H1 (cell line): ENCODE measurements at regions not wholly inside any gene's neighbourhood (a gene's known extent, or its start where the extent isn't known, plus 50 kb on each side); places are given as distances from the start of the nearest gene placed in this dataset.

ENCODE experiments used
- POLR2AphosphoS5 ChIP-seq: IDR thresholded peaks from 2 replicates; pipeline ENCODE4 v1.6.1; 2011; ENCODE audit warnings: low read depth, low read length
- TF ChIP-seq, protein P1 (sequence below): IDR thresholded peaks from 2 replicates; pipeline ENCODE4 v1.6.1; 2012; ENCODE audit warnings: inconsistent platforms
- TF ChIP-seq, protein P2 (sequence below), 3 experiments: IDR thresholded peaks; 1 replicate in 2 of 3; 2 replicates in 1 of 3; pipeline versions ENCODE4 v1.5.1 to v1.6.1; 2011; ENCODE audit warnings: low read length in 3 of 3, mild to moderate bottlenecking in 3 of 3, inconsistent platforms in 2 of 3, low read depth in 1 of 3, moderate library complexity in 1 of 3; ENCODE audit not compliant: insufficient read depth in 1 of 3; ENCODE audit errors: control extremely low read depth in 1 of 3

DNA sequence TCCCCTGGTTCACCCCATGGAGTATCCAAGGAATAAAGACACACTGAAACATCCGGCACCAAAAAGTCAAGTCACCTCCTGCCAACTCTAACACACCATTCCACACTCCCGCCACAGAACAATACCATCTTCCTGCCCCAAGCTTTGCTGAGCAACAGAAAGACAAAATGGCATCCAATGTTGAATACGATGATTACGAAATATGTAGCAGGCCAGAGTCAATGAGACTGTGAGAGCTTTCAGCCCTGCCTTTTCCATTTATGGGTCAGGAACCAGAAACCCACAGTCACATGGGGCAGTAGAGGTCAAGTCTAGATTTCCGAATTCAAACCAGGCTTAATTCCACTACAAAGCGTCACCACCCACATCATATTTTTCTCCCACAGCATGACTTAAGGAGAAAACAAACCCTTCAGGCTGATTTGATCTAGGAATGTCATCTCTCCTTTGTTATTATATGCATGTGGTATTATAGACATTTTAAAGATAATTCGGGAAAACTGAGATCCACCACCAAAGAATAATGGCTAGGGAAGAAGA lies 249.8 kb downstream of the SETD4 start:
- TF ChIP-seq, protein P1, sequence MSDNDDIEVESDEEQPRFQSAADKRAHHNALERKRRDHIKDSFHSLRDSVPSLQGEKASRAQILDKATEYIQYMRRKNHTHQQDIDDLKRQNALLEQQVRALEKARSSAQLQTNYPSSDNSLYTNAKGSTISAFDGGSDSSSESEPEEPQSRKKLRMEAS, result no peak
- TF ChIP-seq, protein P2, sequence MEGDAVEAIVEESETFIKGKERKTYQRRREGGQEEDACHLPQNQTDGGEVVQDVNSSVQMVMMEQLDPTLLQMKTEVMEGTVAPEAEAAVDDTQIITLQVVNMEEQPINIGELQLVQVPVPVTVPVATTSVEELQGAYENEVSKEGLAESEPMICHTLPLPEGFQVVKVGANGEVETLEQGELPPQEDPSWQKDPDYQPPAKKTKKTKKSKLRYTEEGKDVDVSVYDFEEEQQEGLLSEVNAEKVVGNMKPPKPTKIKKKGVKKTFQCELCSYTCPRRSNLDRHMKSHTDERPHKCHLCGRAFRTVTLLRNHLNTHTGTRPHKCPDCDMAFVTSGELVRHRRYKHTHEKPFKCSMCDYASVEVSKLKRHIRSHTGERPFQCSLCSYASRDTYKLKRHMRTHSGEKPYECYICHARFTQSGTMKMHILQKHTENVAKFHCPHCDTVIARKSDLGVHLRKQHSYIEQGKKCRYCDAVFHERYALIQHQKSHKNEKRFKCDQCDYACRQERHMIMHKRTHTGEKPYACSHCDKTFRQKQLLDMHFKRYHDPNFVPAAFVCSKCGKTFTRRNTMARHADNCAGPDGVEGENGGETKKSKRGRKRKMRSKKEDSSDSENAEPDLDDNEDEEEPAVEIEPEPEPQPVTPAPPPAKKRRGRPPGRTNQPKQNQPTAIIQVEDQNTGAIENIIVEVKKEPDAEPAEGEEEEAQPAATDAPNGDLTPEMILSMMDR (IDR thresholded peaks at IDR 0.05; ENCODE audit: control extremely low read depth in 1 of 3, insufficient read depth in 1 of 3, low read depth in 1 of 3, low read length in 3 of 3), result no peak
- TF ChIP-seq POLR2AphosphoS5, result no peak
